GM13976 (cell line): ENCODE measurements at regions not wholly inside any gene's neighbourhood (a gene's known extent, or its start where the extent isn't known, plus 50 kb on each side); places are given as distances from the start of the nearest gene placed in this dataset.
"Not testable (repeated sequence)": the region's sequence is repeated elsewhere in the genome, so short reads cannot be mapped to it uniquely, and the experiment has no call there.

Source experiments
- DNase-seq: peaks from one replicate; pipeline ENCODE4 v3.0.0; 2012; ENCODE audit warnings: low spot score
- in situ Hi-C: fragments of 300-500 bp; cut with MboI; formaldehyde crosslinking; loops from one replicate; pipeline ENCODE4 v1.12.0; 2022; ENCODE audit warnings: low sequenced_read_pairs, mixed read lengths, inconsistent platforms; ENCODE audit not compliant: unreplicated experiment
- TF ChIP-seq, protein P1 (sequence below): IDR thresholded peaks from 2 replicates; pipeline ENCODE4 v1.5.1; 2012; ENCODE audit warnings: borderline replicate concordance, mild to moderate bottlenecking; ENCODE audit not compliant: insufficient read depth; ENCODE audit errors: extremely low read depth, missing control alignments, control extremely low read depth

DNA sequence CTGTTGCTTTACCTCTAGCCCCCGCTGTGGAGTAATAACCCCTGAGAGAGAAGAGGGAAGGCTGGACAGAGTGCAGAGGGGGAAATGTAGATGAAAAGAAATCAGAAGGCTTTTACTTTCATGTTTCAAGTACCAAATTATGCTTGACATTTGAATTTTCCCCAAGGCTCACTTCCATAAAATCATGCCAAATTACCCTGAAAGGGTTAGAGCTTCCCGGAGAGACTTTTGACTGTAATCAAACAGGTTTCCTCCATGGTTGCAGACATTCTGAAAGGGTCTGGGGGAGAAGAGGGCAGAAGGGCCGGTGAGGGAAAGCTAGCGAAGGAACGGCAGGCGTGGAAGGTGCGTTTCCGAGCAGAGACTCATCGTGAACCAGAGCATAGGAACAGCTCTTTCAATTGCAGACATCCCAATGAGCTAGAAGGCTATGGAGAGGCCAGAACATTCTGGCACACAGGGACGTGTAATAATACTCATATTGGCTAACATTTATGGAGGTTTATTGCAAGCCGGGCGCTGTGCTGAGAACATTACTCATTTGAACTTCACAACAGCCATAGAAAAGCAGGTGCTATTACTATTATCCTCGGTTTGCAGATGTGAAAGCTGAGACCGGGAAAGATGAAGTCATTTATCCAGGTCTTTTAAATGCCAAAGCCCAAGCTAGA is 620.8 kb upstream of the AUTS2 start:
- TF ChIP-seq, protein P1, sequence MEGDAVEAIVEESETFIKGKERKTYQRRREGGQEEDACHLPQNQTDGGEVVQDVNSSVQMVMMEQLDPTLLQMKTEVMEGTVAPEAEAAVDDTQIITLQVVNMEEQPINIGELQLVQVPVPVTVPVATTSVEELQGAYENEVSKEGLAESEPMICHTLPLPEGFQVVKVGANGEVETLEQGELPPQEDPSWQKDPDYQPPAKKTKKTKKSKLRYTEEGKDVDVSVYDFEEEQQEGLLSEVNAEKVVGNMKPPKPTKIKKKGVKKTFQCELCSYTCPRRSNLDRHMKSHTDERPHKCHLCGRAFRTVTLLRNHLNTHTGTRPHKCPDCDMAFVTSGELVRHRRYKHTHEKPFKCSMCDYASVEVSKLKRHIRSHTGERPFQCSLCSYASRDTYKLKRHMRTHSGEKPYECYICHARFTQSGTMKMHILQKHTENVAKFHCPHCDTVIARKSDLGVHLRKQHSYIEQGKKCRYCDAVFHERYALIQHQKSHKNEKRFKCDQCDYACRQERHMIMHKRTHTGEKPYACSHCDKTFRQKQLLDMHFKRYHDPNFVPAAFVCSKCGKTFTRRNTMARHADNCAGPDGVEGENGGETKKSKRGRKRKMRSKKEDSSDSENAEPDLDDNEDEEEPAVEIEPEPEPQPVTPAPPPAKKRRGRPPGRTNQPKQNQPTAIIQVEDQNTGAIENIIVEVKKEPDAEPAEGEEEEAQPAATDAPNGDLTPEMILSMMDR: no peak
- DNase-seq: no peak
- in situ Hi-C loops: no loop called here

DNA sequence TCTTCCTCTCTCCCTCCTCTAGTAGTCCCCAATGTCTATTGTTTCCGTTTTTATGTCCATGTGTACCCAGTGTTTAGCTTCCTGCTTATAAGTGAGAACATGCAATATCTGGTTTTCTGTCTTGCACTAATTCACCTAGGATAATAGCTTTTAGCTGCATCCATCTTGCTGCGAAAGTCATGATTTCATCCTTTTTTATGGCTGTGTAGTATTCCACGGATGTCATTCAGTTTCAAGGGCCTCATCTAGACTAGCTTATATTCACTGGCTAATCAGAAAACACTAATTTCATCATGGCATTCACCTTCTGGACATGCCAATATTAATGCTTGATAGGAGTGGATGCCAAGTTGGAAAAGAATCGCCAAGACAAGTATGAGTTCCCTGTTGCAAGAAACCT is 619.6 kb upstream of the AUTS2 start:
- TF ChIP-seq, protein P1: no peak
- in situ Hi-C loops: no loop called here
- DNase-seq: no peak

DNA sequence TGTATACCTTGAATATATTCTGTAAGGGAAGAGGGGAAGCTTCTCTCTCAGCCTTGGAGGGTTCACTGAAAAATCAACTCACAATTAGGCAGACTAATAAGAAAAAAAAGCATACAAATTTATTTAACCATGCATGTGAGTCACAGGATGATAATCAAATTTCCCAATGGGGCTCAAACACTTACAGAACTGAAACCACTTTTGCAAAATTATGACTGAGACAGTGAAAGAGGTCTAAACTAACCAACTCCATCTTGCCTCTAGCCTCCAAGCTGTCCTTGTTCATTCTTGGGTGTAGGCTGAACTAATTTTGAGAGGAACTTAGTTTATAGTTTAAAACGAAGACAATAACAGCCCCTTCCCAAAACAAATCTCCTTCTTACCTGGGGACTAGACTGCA is 618.3 kb upstream of the AUTS2 start:
- no peak for DNase-seq
- TF ChIP-seq, protein P1: no peak
- in situ Hi-C loops: no loop called here

DNA sequence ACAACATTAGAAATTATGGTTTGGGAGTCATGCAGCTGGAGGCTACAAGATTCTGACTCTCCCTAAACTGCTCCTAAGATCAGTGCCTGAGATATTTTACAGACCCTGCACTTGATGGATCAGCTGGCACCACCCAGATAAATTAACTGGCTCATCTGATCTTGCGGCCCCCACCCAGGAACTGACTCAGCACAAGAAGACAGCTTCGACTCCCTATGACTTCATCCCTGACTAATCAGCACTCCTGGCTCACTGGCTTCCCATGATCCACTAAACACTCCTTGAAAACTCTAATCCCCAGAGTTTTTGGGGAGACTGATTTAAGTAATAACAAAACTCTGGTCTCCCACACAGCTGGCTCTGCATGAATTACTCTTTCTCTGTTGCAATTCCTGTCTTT is 617.8 kb upstream of the AUTS2 start:
- in situ Hi-C loops: not testable (repeated sequence)

DNA sequence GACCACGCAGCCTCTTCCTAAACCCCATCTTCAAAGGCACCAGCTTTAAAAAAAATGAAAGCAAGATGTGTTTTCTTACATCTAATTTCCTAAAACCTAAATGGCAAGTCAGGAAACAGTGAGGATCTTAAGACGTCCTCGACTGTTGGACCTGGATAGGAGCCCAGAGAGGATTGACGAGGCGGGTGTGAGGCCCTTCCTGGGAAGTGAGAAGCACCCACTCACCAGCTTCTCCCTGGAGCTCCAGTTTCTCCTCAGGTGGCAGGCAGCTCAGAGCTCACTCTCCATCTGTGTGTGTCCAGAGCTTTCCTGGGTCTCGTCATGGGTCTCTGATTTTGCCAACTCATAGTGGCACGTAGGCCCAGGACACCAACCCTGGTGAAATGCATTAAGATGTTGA is 614.0 kb upstream of the AUTS2 start:
- TF ChIP-seq, protein P1: no peak
- in situ Hi-C loops: no loop called here
- no peak for DNase-seq

More for the DNA sequence above, 617.8 kb upstream of the AUTS2 start:
- not testable (repeated sequence) for DNase-seq

DNA sequence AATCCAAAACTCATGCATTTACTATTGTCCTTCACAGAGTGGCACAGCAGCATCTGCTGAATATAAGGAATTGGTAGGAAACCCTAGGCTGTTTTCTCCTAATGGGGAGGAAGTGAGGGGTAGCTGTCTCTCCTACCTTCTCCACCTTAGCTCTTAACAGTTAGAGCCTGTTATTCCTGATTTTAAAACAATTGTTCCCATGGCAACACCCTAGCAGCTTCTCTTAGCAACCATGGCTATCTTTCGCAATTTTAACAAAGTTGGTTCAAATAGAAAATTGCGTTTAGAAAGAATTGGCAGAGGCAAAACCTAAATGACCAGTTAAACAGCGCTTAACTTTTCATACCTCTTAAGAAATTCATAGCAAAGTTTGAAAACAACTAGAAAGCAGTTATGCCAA is 603.4 kb upstream of the AUTS2 start:
- TF ChIP-seq, protein P1: no peak
- in situ Hi-C loops: no loop called here
- no peak for DNase-seq

DNA sequence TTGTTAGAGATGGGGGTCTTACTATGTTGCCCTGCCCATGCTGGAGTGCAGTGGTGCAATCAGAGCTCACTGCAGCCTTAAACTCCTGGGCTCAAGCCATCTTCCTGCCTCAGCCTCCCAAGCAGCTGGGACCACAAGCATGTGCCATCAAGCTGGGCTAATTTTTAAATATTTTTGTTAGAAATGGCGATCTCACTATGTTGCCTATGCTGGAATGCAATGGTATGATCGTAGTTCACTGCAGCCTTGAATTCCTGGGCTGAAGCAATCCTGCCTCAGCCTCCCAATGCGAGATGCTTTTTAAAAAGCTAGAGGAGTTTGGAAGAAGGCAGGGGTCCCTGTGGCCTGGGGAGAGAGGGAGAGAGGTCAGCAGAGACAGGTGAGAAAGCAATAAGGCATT is 600.1 kb upstream of the AUTS2 start:
- in situ Hi-C loops: no loop called here
- DNase-seq: no peak
- TF ChIP-seq, protein P1: no peak
